ENCODE measurements at regions not wholly inside any gene's neighbourhood (a gene's known extent, or its start where the extent isn't known, plus 50 kb on each side); places are given as distances from the start of the nearest gene placed in this dataset.

DNA sequence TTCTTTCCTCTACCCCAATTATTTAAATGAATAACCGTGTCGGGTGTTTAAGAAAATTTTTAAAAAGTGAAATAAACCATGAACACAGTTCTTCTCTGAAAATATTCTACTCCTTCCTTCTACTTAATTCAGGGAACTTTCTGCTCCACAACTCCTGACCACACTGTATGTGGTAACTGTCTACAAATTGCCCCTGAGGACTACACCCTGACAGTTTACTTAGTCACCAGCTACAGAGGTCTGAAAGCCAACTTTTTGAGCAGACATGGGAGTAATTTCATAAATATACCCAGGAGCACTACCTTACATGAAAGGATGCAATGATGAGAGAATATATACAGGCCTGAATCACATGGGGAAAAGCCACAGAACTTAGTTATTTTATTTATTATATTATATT is 523.2 kb upstream of the SORCS1 start (continued):
- no peak for TF ChIP-seq PRDM4 (tag by site-specific recombination; IDR thresholded peaks at IDR 0.05)
- TF ChIP-seq REST (tag by site-specific recombination; IDR thresholded peaks at IDR 0.05), result no peak
- TF ChIP-seq ZNF473 (tag by site-specific recombination; IDR thresholded peaks at IDR 0.05), result no peak

- ChIA-PET POLR2A (no interaction called here), CTCF (no interaction called here)
- Histone ChIP-seq H3K4me1 (ENCODE audit: control insufficient read depth, insufficient read depth, low read length) (no peaks in the 10 kb centered on the region), H3K4me3 (ENCODE audit: low read depth, low read length) (no peak overlapping the region), H3K27ac (ENCODE audit: extremely low read depth, low read depth, low read length) (no peak overlapping the region), H3K36me3 (ENCODE audit: control insufficient read depth in 2 of 2, insufficient read depth in 1 of 2, low read length in 2 of 2) (no peaks in the 10 kb centered on the region), H3K9me3 (ENCODE audit: control insufficient read depth, insufficient read depth, low read depth, low read length) (no peaks in the 10 kb centered on the region)
- TF ChIP-seq ZNF48 (tag by site-specific recombination; IDR thresholded peaks at IDR 0.05) (no peak), ZNF529 (tag by site-specific recombination; IDR thresholded peaks at IDR 0.05; ENCODE audit: insufficient replicate concordance) (no peak), IKZF3 (tag by site-specific recombination; IDR thresholded peaks at IDR 0.05) (no peak), ZNF214 (tag by site-specific recombination; IDR thresholded peaks at IDR 0.05; ENCODE audit: borderline replicate concordance) (no peak), ZNF211 (tag by site-specific recombination; IDR thresholded peaks at IDR 0.05; ENCODE audit: low read depth) (no peak)
These were observed 521.6 kb upstream of the SORCS1 start for GRCh38 chr10:107686095-107686494.

DNA sequence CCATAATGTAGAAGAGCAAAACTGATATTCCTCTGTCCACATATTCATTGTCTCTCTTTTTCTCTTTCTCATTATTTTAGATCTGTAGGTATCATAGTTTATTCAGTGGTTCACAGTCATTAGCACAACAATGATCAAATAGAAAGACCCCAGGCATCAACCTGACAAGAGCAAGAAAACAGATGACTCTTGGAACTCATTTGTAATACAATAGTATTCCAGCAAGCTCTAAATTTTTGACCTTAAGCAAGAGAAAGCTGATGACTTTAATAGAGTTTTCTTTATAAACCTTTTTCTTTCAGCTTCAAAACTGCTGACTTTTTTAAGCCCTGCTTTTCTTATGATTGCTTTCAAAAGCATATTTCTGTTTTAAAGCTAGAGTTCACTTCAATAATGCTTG is 507.5 kb upstream of the SORCS1 start:
- no peak for TF ChIP-seq ZNF623 (tag by site-specific recombination; IDR thresholded peaks at IDR 0.05)

DNA sequence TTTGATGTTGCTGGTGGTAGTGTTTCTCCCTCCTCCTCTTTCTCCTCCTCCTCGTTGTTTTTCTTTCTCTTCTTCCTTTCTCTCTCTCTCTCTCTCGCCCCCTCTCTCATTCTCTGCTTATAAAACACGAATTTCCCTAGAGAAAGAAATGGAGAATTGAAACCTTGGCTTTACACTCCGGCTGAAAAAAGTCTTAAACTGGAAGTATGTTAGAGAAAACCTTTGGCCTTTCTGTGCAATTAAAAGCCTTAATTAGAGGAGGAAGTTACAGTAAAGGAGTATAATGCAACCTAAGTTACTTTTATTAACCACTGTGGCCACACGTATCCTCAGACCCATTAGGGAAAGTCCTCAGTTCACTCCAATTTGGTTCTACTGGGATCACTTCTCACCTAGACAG is 501.7 kb upstream of the SORCS1 start:
- CTCF ChIA-PET, result no interaction called here
- POLR2A ChIA-PET, result no interaction called here
- H3K9me3 ChIP-seq (ENCODE audit: control insufficient read depth, insufficient read depth, low read depth, low read length), result no peaks in the 10 kb centered on the region
- TF ChIP-seq KLF1 (tag by site-specific recombination; IDR thresholded peaks at IDR 0.05), result no peak
- no peak for TF ChIP-seq ZSCAN16 (tag by site-specific recombination; IDR thresholded peaks at IDR 0.05)
- no peak for TF ChIP-seq ZNF214 (tag by site-specific recombination; IDR thresholded peaks at IDR 0.05; ENCODE audit: borderline replicate concordance)
- TF ChIP-seq ZNF341 (tag by site-specific recombination; IDR thresholded peaks at IDR 0.05; ENCODE audit: low read depth), result no peak
- no peak for TF ChIP-seq HOXA7 (CRISPR knock-in tag; IDR thresholded peaks at IDR 0.05; ENCODE audit: borderline replicate concordance)
- H3K4me3 ChIP-seq (ENCODE audit: low read depth, low read length), result no peak overlapping the region
- H3K27ac ChIP-seq (ENCODE audit: extremely low read depth, low read depth, low read length), result no peak overlapping the region
- no peaks in the 10 kb centered on the region for H3K4me1 ChIP-seq (ENCODE audit: control insufficient read depth, insufficient read depth, low read length)
- H3K36me3 ChIP-seq (ENCODE audit: control insufficient read depth in 2 of 2, insufficient read depth in 1 of 2, low read length in 2 of 2), result no peaks in the 10 kb centered on the region

More for the DNA sequence above, 507.5 kb upstream of the SORCS1 start:
- Histone ChIP-seq H3K27ac (ENCODE audit: extremely low read depth, low read depth, low read length) (no peak overlapping the region), H3K4me3 (ENCODE audit: low read depth, low read length) (no peak overlapping the region), H3K4me1 (ENCODE audit: control insufficient read depth, insufficient read depth, low read length) (no peaks in the 10 kb centered on the region), H3K9me3 (ENCODE audit: control insufficient read depth, insufficient read depth, low read depth, low read length) (no peaks in the 10 kb centered on the region), H3K36me3 (ENCODE audit: control insufficient read depth in 2 of 2, insufficient read depth in 1 of 2, low read length in 2 of 2) (no peaks in the 10 kb centered on the region)
- POLR2A ChIA-PET, result no interaction called here
- CTCF ChIA-PET, result no interaction called here
